ENCODE measurements at regions not wholly inside any gene's neighbourhood (a gene's known extent, or its start where the extent isn't known, plus 50 kb on each side); places are given as distances from the start of the nearest gene placed in this dataset.

- TF ChIP-seq, protein P1, sequence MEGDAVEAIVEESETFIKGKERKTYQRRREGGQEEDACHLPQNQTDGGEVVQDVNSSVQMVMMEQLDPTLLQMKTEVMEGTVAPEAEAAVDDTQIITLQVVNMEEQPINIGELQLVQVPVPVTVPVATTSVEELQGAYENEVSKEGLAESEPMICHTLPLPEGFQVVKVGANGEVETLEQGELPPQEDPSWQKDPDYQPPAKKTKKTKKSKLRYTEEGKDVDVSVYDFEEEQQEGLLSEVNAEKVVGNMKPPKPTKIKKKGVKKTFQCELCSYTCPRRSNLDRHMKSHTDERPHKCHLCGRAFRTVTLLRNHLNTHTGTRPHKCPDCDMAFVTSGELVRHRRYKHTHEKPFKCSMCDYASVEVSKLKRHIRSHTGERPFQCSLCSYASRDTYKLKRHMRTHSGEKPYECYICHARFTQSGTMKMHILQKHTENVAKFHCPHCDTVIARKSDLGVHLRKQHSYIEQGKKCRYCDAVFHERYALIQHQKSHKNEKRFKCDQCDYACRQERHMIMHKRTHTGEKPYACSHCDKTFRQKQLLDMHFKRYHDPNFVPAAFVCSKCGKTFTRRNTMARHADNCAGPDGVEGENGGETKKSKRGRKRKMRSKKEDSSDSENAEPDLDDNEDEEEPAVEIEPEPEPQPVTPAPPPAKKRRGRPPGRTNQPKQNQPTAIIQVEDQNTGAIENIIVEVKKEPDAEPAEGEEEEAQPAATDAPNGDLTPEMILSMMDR (IDR thresholded peaks at IDR 0.05; ENCODE audit: low read depth, low read length) = peak; percentile 28
- no peak for DNase-seq (ENCODE audit: extremely low read depth, low read depth)
These were observed 816.9 kb downstream of the DHX35 start for GRCh38 chr20:39778847-39779604.

DNA sequence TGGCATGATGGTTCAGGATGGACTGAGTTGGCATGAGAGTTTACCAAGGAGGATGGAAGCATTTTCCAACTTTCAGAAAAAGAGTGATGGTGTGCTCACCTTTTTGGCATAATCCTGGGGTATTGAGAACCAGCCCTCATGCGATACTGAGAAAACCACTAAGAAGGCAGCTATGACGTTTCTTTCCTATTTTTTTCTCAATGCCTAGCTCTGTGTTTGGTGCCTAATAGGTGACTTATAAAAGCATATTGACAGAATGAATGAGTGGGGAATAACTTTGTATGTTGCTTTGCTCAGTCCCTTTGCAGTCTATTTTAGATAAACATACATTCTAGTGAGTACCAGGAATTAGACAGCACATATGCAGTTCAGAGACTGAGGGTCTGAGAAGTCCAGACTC lies 816.3 kb downstream of the DHX35 start:
- DNase-seq (ENCODE audit: extremely low read depth, low read depth) = no peak

DNA sequence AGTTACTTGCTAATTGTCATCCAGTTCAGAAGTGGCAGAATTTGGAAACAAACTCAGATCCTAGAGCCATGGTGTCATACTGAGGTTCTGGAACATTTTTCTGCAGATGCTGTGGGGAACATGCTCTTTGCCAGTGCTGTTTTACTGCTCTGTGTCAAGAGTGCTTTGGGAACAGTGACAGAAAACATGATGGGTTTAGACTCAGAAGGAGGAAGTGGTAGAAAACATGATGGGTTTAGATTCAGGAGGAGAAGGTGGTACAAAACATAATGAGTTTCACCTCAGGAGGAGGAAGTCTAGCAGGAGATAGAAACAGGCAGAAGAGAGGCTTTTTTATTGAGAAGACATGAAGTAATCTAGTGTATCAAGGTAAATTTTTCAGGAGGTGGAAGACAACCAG lies 815.5 kb downstream of the DHX35 start:
- TF ChIP-seq, protein P1 (IDR thresholded peaks at IDR 0.05; ENCODE audit: low read depth, low read length) = no peak
- DNase-seq (ENCODE audit: extremely low read depth, low read depth) = no peak

More for the DNA sequence above, 816.3 kb downstream of the DHX35 start:
- TF ChIP-seq, protein P1 (IDR thresholded peaks at IDR 0.05; ENCODE audit: low read depth, low read length) = no peak

GRCh38 chr20:39775110-39775509 lies 813.0 kb downstream of the DHX35 start:
- DNase-seq (ENCODE audit: extremely low read depth, low read depth) = peak; percentile 74
- TF ChIP-seq, protein P1 (IDR thresholded peaks at IDR 0.05; ENCODE audit: low read depth, low read length) = no peak

GRCh38 chr20:39773380-39774000 lies 811.3 kb downstream of the DHX35 start:
- no peak for DNase-seq (ENCODE audit: extremely low read depth, low read depth)
- TF ChIP-seq, protein P1 (IDR thresholded peaks at IDR 0.05; ENCODE audit: low read depth, low read length) = no peak

DNA sequence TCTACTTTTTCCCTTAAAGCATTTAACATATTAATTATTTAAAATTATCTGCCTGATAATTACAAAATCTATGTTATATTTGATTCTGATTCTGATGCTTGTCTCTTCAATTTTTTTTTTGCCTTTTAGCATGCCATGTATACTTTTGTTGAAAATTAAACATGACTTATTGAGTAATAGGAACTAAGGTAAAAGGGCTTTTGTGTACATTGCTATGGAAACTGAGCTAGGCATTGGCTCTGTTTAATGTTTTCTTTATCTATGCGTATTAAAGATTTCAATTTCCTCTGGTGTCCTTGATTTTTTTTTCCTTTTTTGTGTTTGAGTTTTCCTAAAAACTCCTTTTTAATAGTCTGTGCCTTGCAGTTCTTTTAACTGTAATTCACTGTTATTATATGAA lies 805.2 kb downstream of the DHX35 start:
- no peak for DNase-seq (ENCODE audit: extremely low read depth, low read depth)
- TF ChIP-seq, protein P1 (IDR thresholded peaks at IDR 0.05; ENCODE audit: low read depth, low read length) = no peak

DNA sequence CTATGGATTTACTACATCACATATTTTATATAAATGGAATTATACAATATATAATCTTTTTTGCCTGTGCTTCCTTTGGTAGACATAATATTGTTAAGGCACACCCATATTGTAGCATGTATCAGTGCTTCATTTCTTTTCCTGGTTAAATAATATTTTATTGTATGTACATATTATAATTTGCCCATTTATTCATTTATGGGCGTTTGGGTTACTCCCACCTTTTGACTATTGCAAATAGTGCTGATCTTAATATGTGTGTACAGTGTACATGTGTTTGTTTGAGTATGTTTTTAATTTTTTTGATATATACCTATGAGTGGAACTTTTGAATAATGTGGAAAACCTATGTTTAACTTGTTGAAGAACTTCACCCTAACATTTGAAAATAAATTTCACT lies 804.2 kb downstream of the DHX35 start:
- no peak for DNase-seq (ENCODE audit: extremely low read depth, low read depth)
- TF ChIP-seq, protein P1 (IDR thresholded peaks at IDR 0.05; ENCODE audit: low read depth, low read length) = no peak
